DMS53 (cell line): ENCODE measurements at regions not wholly inside any gene's neighbourhood (a gene's known extent, or its start where the extent isn't known, plus 50 kb on each side); places are given as distances from the start of the nearest gene placed in this dataset.
"Not testable (repeated sequence)": the region's sequence is repeated elsewhere in the genome, so short reads cannot be mapped to it uniquely, and the experiment has no call there.

ENCODE experiments used
- DNase-seq: peaks from one replicate; lab custom pipeline; 2025; lab: John Stamatoyannopoulos, UW

DNA sequence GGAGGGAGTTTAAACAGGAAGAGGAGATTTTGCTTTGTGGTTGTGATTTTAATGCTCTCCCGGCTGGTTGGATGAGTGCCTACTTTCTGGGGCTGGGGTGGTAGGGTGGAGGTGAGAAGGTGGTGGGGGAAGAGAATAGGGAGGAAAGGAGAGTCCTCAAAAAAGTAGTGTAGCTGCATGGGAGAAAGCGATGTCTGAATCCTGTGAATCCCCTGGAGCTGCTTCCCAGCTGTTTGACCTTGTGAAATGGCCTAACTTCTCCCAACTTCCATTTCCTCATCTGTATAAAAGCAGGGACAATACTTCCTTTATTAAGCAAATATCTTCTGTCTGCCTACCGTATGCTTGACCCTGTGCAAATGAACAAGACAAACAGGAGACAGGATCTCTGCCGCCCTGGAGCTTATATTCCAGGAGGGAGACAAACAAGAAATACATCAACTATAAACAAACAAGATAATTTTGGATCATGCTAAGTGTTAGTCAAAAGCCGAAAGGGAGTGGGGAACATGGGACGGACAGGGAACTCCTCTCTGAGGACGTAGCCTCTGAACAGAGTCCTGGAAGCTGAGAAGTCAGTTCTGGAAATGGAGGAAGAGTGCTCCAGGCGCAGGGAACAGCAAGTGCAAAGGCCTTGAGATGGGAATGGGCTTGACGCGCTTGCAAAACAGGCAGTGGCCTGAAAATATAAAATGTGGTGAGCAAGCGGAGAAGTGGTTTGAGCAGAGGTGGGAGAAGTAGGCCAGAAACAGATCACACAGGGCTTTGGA lies 103.5 kb downstream of the SPRY4 start:
- peak; percentile 45 for DNase-seq

DNA sequence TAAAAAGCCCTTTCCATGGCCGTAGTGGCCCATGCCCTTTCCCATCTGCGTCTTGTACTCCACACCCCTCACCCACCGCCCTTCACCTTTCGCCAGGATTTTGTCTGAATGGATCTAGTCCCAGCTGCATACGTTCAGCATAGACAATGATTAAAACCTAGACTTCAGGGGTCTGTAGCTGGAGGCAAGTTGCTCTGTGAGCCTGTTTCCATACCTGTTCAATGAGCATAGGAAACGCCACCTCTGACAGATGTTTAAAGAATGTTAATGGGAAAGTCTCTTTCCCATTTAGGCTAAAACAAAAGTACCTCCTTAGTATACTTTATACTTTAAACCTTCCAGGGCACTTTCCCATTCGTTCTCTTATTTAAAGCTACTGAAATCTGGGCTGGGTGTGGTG lies 105.7 kb downstream of the SPRY4 start:
- DNase-seq = no peak

- DNase-seq = no peak
Observed at GRCh38 chr5:142216931-142217330, 107.9 kb downstream of the SPRY4 start.

DNA sequence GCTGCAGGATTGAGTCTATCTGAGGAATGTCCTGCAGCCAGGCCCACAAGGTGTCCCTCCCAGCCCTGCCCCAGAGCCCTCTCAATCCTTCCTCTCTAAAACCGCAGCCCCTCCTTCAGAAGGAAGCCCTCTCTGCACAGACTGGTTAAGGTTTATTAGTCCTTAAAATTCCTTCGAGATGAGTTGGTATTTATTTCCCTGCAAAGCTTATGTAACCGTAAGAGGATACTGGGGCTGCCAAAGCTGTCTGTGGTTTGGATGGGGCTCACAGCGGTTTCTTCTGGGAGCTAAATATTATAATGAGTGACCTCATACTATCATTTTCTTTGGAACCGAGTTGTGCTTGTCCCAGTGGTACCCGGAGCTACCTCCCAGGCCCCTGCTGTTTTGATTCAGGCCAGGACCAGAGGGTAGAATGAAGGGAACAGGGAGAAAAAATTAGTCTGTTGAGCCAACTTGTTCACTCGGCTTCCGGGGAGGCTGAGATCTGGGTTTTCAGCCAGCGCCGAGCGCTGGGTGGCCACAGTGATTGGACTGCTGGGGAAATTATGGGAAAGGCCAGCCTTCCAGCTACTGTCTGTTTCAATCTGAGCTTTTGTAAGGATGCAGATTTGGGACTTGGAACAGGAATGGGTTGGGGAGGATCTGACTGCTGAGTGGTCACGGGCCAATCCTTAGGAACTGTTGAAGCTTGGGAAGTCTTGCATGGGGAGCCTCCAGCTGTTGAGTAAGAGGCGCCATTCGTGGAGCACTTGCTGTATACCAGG lies 107.5 kb downstream of the NDFIP1 start:
- DNase-seq = peak; percentile 47

- no peak for DNase-seq
Observed at GRCh38 chr5:142213077-142213476, 104.5 kb downstream of the NDFIP1 start.

- no peak for DNase-seq
Observed at GRCh38 chr5:142211918-142212317, 103.3 kb downstream of the NDFIP1 start.

- DNase-seq = no peak
Observed at GRCh38 chr5:142210864-142211412, 102.4 kb downstream of the NDFIP1 start.

GRCh38 chr5:142210011-142210410 lies 101.4 kb downstream of the NDFIP1 start:
- DNase-seq = no peak

DNA sequence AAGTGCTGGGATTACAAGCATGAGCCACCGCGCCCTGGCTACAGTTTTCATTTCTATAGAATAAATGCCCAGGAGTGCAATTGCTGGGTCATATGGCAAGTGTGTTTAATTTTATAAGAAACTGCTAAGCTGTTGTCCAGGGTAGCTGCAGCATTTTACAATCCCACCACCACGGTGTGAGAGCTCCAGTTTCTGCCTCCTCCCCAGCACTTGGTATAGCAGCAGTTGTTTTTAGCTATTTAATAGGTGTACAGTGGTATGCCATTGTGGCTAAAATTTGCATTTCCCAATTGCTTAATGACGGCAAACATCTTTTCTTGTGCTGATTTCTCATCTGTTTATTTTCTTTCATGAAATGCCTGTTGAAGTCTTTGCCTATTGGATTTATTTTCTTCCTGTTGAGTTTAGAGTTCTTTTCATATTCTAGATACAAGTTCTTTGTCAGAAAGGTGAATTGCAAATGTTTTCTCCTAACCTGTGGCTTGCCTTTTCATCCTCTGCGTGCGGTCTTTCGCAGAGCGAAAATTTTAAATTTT lies 100.3 kb downstream of the NDFIP1 start:
- no peak for DNase-seq

GRCh38 chr5:142208244-142208643 lies 99.7 kb downstream of the NDFIP1 start:
- not testable (repeated sequence) for DNase-seq

DNA sequence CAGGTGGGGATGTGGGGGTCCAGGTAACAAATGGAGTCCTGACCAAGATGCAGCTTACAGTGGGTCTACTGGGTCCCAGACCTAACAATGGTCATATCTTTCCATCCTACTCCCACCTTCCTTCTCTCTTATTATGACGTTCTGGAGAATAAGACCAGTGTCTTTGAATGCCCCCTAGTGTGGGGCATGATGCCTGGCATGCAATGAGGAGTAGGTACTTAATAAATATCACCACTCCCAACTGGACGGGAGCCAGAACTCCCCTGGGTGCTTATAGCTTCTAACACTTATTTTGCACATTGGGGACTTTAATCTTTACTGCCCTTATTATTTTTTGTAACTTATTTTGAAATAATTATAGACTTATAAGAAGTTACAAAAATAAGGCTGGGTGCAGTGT lies 98.2 kb downstream of the NDFIP1 start:
- peak; percentile 37 for DNase-seq

- DNase-seq = no peak
Observed at GRCh38 chr5:142204219-142204618, 95.6 kb downstream of the NDFIP1 start.
